NOMO-1 treated with dmso at 0.1 percent for 144 hours (cell line): ENCODE measurements at regions not wholly inside any gene's neighbourhood (a gene's known extent, or its start where the extent isn't known, plus 50 kb on each side); places are given as distances from the start of the nearest gene placed in this dataset.

Source experiments
- DNase-seq: peaks from one replicate; lab custom pipeline; 2025; ENCODE audit not compliant: unreplicated experiment; lab: John Stamatoyannopoulos, UW

DNA sequence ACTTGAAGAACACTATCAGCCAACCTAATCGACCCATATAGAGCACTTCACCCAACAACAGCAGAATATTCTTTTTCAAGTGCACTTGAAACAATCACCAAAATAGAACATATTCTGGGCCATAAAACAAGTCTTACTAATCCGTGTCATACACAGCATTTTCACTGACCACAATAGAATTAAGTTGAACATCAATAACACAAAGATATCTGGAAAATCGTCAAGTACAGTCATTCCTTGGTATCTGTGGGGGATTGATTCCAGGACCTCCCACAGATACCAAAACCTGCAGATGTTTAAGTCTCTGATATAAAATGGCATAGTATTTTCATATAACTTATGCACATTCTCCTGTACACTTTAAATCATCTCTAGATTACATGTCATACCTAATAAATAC lies 295.7 kb downstream of the BCL11B start:
- DNase-seq: no peak

DNA sequence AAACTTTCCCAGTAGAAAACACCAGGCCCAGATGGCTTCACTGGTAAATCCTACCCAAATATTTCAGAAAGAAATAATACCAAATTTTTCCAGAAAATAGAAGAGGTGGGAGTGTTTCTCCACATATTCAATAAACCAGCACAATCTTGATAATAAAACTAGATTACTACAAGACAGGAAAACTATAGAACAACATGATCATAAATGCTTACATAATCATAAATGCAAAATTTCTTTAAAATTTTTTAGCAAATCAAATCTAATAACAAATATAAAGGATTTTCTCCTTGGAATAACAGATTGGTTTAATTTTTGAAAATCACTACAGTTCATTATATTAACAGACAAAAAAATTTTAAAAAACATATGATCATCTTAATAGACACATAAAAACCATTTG lies 294.5 kb downstream of the BCL11B start:
- no peak for DNase-seq

DNA sequence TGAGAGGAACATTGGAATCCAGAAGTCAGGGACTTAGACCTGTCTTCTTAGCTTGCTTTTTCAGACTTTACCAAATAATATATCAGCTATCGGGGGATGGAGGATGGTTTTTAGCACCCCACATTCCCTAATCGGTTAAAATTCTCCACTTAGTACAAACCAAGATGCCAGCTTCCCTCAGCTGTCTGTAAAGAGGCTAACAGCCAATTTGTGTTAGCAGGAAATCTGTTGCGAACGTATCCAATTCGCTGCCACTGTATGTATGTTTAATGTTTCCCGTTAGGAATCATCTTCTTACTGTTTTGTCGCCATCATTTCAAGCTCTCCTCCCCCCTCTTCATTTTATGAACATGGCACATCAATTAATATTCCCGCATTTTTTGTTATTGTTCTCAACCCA lies 289.0 kb downstream of the BCL11B start:
- DNase-seq: no peak

- DNase-seq: no peak
Measured at GRCh38 chr14:98984027-98984718, 287.8 kb downstream of the BCL11B start.

- no peak for DNase-seq
Measured at GRCh38 chr14:98984719-98985041, 287.3 kb downstream of the BCL11B start.

- no peak for DNase-seq
Measured at GRCh38 chr14:98993818-98994217, 278.2 kb downstream of the BCL11B start.

GRCh38 chr14:98994561-98994960 lies 277.4 kb downstream of the BCL11B start:
- DNase-seq: no peak

GRCh38 chr14:98997526-98998205 lies 274.3 kb downstream of the BCL11B start:
- no peak for DNase-seq

DNA sequence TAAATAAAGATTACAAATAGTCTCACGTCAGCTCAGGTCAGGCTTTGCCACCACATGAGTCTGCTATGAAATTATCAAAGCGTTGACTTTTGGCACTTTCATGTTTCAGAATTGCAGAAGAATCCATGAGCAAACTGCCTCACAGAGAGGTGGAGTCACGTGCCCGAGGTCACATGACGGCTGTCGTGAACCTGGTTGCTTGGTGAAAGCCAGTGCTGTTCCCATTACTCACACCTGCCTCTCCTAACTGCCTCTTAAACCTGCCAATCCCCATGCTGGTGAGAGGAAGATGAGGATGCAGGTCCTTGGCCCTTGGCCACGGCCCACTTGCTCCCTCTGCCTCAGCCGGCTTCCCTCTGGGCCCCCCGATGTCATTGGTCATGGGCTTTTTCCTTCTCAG lies 272.7 kb downstream of the BCL11B start:
- no peak for DNase-seq

DNA sequence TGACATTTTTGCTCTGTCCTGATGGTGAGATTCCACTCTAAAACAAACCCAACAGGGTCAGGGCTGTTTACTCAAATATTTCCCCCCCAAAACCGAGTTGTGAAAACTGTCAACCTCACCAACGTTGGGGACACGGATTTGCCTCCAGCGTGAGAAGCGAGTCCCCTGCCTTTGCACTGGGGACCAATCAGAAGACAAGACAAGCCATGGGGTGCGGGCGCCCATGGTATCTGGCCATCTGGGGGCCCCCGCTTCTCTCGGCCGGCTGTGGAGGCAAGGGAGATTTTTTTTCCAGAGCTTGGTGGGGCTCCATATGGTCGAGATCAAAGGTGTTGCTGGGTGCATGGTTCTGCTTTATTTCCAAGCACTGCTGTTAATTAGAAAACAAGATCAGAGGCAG lies 272.1 kb downstream of the BCL11B start:
- DNase-seq: no peak

GRCh38 chr14:99001241-99001640 lies 270.8 kb downstream of the BCL11B start:
- DNase-seq: no peak

- DNase-seq: no peak
Measured at GRCh38 chr14:99003646-99004045, 268.4 kb downstream of the BCL11B start.

- peak; percentile 8 for DNase-seq
Measured at GRCh38 chr14:99004112-99004511, 267.9 kb downstream of the BCL11B start.

- DNase-seq: no peak
Measured at GRCh38 chr14:99006276-99006675, 265.7 kb downstream of the BCL11B start.

GRCh38 chr14:99007795-99008194 lies 264.2 kb downstream of the BCL11B start:
- DNase-seq: no peak

DNA sequence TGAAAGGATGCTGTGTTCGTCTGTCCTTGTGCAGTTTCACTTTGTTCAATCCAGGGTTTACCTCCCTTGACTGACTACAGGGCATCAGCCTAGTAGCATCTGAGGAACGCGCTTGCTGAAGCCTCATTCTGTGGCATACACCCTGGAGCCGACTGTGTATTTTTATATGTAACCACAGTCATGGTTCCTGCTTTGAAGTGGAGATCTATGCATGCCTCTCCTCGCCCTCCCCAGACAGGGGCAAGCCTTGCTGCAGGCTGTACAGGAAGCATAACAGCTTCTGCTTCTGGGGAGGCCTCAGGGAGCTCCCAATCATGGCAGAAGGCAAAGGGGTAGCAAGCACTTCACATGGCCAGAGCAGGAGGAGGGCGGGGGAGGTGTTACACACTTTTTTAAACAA lies 262.1 kb downstream of the BCL11B start:
- DNase-seq: no peak

- DNase-seq: no peak
Measured at GRCh38 chr14:99011385-99011784, 260.6 kb downstream of the BCL11B start.

DNA sequence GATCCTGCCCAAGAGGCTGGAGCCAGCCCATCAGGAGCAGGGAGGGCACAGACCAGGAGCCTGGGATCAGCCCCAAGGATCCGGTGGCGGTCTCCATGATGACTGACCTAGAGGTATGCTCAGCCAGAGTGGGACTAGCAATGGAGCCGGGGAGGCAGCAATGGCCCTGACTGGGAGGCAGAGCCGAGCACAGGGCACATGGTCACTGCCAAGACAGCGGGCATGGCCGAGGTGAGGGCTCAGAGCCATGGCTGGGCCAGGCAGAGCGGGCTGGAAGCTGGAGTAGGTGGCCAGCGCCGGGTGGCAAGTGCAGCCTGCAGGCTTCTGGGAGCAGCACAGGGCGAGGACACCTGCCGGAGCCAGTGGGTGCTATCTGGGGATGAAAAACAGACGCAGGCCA lies 259.3 kb downstream of the BCL11B start:
- DNase-seq: no peak

DNA sequence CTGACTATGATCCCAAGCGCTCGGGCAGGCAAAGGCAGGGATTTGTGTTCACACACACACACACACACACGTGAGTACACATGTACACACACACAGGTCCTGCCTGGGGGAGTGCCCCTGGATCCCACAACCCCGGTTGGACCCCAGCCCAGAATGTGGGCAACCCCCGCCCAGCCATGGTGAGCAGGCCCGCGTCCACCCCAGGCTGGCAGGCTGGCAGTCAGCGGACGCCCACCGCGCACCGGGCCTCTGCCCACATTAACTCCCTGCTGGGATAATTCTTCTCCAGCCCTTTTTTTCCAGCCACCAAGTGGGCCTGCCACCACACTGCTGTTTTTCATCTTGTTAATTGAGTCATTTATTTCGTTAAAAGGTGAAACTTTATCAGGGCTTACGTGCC lies 256.2 kb downstream of the BCL11B start:
- no peak for DNase-seq

DNA sequence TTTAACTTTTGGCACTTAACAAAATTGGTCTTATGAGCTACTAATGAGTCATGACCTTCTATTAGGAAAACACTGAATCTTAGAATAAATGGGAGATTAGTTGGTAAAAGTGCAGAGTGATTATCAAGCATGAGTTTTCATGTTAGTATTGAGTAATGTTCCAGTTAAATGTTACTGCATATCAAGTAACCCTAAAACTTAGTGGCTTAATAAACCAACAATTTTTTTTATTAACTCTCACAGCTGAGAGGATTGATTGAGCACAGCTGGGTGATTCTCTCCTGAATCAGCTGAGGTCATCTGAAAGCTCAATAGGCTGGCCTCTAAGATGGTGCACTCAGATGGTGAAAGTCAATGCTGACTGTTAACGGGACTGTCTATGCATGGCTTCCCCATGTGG lies 248.6 kb downstream of the BCL11B start:
- DNase-seq: no peak

GRCh38 chr14:99024926-99025325 lies 247.1 kb downstream of the BCL11B start:
- DNase-seq: no peak

DNA sequence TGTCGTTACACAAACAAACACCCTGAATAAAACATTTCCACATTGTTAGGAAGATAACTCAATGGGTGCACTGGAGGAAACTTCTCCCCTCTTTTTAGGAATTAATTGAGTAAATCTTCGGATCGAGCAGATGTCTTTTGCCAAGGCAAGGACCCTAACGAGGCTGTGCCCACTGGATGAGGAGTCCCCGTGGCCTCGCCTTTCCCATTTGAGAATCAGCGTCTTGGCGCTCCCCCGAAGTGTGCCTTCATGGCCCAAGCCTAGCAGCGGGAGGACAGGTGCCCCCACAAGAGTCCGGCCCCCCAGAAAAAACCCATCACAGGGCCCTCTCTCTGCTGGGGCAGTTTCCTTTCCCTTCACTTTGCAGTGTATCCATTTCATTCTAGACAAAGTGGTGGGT lies 246.6 kb downstream of the BCL11B start:
- DNase-seq: no peak

DNA sequence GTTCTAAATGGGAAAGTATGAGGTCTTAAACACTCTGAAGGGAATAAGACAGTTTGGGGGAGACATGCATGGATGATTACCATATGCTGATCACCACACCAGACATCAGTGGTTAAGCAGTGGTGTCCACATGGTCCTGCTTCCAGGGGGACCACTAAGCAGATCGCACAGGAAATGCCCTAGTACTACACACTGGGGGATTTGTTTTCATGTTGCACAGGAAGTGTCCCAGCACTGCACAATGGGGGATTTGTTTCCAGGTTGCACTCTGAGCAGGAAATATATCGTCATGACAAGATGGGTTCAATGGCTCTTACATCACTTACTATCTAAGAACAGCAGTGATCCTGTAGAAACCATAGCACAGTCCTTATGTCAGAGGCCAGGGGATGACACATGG lies 245.5 kb downstream of the BCL11B start:
- no peak for DNase-seq
